SK-N-SH (cell line): ENCODE measurements at regions not wholly inside any gene's neighbourhood (a gene's known extent, or its start where the extent isn't known, plus 50 kb on each side); places are given as distances from the start of the nearest gene placed in this dataset.

Experiments
- CTCF ChIA-PET: fragments of 300-600, 350-600 bp; formaldehyde crosslinking; extraction: SDS; loops from one replicate; lab custom pipeline; 2021; lab: Yijun Ruan, JAX
- POLR2A ChIA-PET: fragments of 350-600 bp; sonication (Branson Sonifier 250); formaldehyde crosslinking; extraction: SDS; loops from one replicate; lab custom pipeline; 2020; ENCODE audit warnings: antibody characterized with exemption, inconsistent platforms; lab: Yijun Ruan, JAX
- DNase-seq: peaks from one replicate; pipeline ENCODE4 v3.0.0; 2012
- H2AFZ ChIP-seq: fragments of 200-600 bp; sonication (generic); 2 replicates; pipeline ENCODE4 v1.8.1; 2016; ENCODE audit warnings: antibody characterized with exemption, mild to moderate bottlenecking, low read depth
- H3F3A ChIP-seq: fragments of 200-600 bp; sonication (generic); replicated peaks from 2 replicates; pipeline ENCODE3; 2016; ENCODE audit warnings: antibody characterized with exemption, mild to moderate bottlenecking; ENCODE audit not compliant: insufficient read depth
- H3K27ac ChIP-seq, 2 experiments: fragments of 200-500 bp in 1 of 2; fragments of 200-600 bp in 1 of 2; sonication (Bioruptor generic) in 1 of 2; sonication (generic), shearing (Covaris generic) in 1 of 2; 2 replicates each; pipeline versions ENCODE4 v1.5.1 to v1.6.1; 2014 to 2016; ENCODE audit warnings: low read depth in 2 of 2, inconsistent platforms in 1 of 2, low read length in 1 of 2, mild to moderate bottlenecking in 1 of 2, mixed read lengths in 1 of 2
- H3K27me3 ChIP-seq: fragments of 200-600 bp; sonication (generic), shearing (Covaris generic); 2 replicates; pipeline ENCODE4 v1.6.1; 2016; ENCODE audit warnings: mixed run types; ENCODE audit not compliant: insufficient read depth
- H3K36me3 ChIP-seq, 2 experiments: fragments of 200-500 bp in 1 of 2; fragments of 200-600 bp in 1 of 2; sonication (Bioruptor generic) in 1 of 2; sonication (generic) in 1 of 2; replicated peaks in 1 of 2; 2 replicates each; pipeline versions ENCODE3 to v1.5.1; 2014 to 2016; ENCODE audit warnings: low read length in 1 of 2, mild to moderate bottlenecking in 1 of 2; ENCODE audit not compliant: insufficient read depth in 2 of 2, control insufficient read depth in 1 of 2
- H3K4me1 ChIP-seq, 2 experiments: fragments of 200-500 bp in 1 of 2; fragments of 200-600 bp in 1 of 2; sonication (Bioruptor generic) in 1 of 2; sonication (generic), shearing (Covaris generic) in 1 of 2; 2 replicates each; pipeline versions ENCODE4 v1.5.1 to v1.6.1; 2014 to 2016; ENCODE audit warnings: low read depth in 1 of 2, low read length in 1 of 2, mixed run types in 1 of 2; ENCODE audit not compliant: insufficient read depth in 2 of 2, control insufficient read depth in 1 of 2
- H3K4me2 ChIP-seq: fragments of 200-600 bp; sonication (generic), shearing (Covaris generic); 2 replicates; pipeline ENCODE4 v1.6.1; 2017; ENCODE audit warnings: mixed run types
- H3K4me3 ChIP-seq, 2 experiments: fragments of 200-500 bp in 1 of 2; fragments of 200-600 bp in 1 of 2; sonication (Bioruptor generic) in 1 of 2; sonication (generic), shearing (Covaris generic) in 1 of 2; 2 replicates each; pipeline versions ENCODE4 v1.5.1 to v1.8.1; 2014 to 2016; ENCODE audit warnings: low read depth in 2 of 2, inconsistent platforms in 1 of 2, low read length in 1 of 2, mild to moderate bottlenecking in 1 of 2, mixed read lengths in 1 of 2, moderate library complexity in 1 of 2
- H3K79me2 ChIP-seq: fragments of 200-600 bp; sonication (generic); 2 replicates; pipeline ENCODE4 v1.8.1; 2017; ENCODE audit warnings: mild to moderate bottlenecking; ENCODE audit not compliant: insufficient read depth
- H3K9ac ChIP-seq: fragments of 200-600 bp; sonication (generic); 2 replicates; pipeline ENCODE4 v1.6.1; 2017; ENCODE audit warnings: mixed run types
- H3K9me2 ChIP-seq: fragments of 200-600 bp; sonication (generic); 2 replicates; pipeline ENCODE4 v1.6.1; 2017; ENCODE audit warnings: mixed run types
- H3K9me3 ChIP-seq: fragments of 200-600 bp; sonication (generic); 2 replicates; pipeline ENCODE4 v1.6.1; 2017; ENCODE audit warnings: mixed run types, mild to moderate bottlenecking, moderate library complexity
- H4K20me1 ChIP-seq: fragments of 200-600 bp; sonication (generic); 2 replicates; pipeline ENCODE4 v1.6.1; 2017; ENCODE audit warnings: mild to moderate bottlenecking, mixed run types; ENCODE audit not compliant: insufficient read depth
- CHD2 ChIP-seq: fragments of 150-350 bp; IDR thresholded peaks from 2 replicates; pipeline ENCODE4 v1.6.1; 2018; ENCODE audit warnings: low read length; ENCODE audit not compliant: partially characterized antibody
- ELF1 ChIP-seq: IDR thresholded peaks from 2 replicates; pipeline ENCODE4 v1.4.0; 2012
- EP300 ChIP-seq, 2 experiments: IDR thresholded peaks; 2 replicates each; pipeline versions ENCODE4 v1.4.0 to v1.6.1; 2012; ENCODE audit warnings: borderline replicate concordance in 1 of 2, low read depth in 1 of 2, low read length in 1 of 2
- FOSL2 ChIP-seq: IDR thresholded peaks from 2 replicates; pipeline ENCODE4 v1.4.0; 2012; ENCODE audit warnings: low read depth, mild to moderate bottlenecking, moderate library complexity, borderline replicate concordance
- FOXJ3 ChIP-seq: sonication (generic); formaldehyde crosslinking; IDR thresholded peaks from 2 replicates; pipeline ENCODE4 v1.5.1; 2020; ENCODE audit warnings: mild to moderate bottlenecking, missing genetic modification reagents
- JUND ChIP-seq: IDR thresholded peaks from 2 replicates; pipeline ENCODE4 v1.4.0; 2012
- NFIC ChIP-seq: IDR thresholded peaks from 2 replicates; pipeline ENCODE4 v1.4.0; 2012; ENCODE audit warnings: borderline replicate concordance
- NRF1 ChIP-seq: IDR thresholded peaks from 2 replicates; pipeline ENCODE4 v1.6.1; 2012; ENCODE audit warnings: low read depth, mild to moderate bottlenecking, low read length
- POLR2AphosphoS5 ChIP-seq: IDR thresholded peaks from 2 replicates; pipeline ENCODE4 v1.6.1; 2012; ENCODE audit warnings: low read depth, low read length
- RXRA ChIP-seq: IDR thresholded peaks from 2 replicates; pipeline ENCODE4 v1.4.0; 2012; ENCODE audit warnings: low read depth, mild to moderate bottlenecking, borderline replicate concordance
- SIN3A ChIP-seq: IDR thresholded peaks from 2 replicates; pipeline ENCODE4 v1.6.1; 2012; ENCODE audit warnings: low read depth, mild to moderate bottlenecking, low read length, moderate library complexity, borderline replicate concordance
- SMC3 ChIP-seq: IDR thresholded peaks from 2 replicates; pipeline ENCODE4 v1.6.1; 2012; ENCODE audit warnings: low read depth, low read length, improper control_type of control experiment
- TCF12 ChIP-seq: IDR thresholded peaks from 2 replicates; pipeline ENCODE4 v1.4.0; 2012
- TEAD4 ChIP-seq: IDR thresholded peaks from 2 replicates; pipeline ENCODE4 v1.4.0; 2012; ENCODE audit warnings: mild to moderate bottlenecking, borderline replicate concordance; ENCODE audit not compliant: insufficient read depth
- TF ChIP-seq, protein P1 (sequence below): fragments of 150-350 bp; IDR thresholded peaks from 2 replicates; pipeline ENCODE4 v1.6.1; 2016; ENCODE audit warnings: mild to moderate bottlenecking, low read depth, low read length
- TF ChIP-seq, protein P2 (sequence below): IDR thresholded peaks from 2 replicates; pipeline ENCODE4 v1.4.0; 2012; ENCODE audit warnings: low read depth
- TF ChIP-seq, protein P3 (sequence below): IDR thresholded peaks from 2 replicates; pipeline ENCODE4 v1.6.1; 2012; ENCODE audit warnings: mild to moderate bottlenecking, low read depth, low read length, moderate library complexity
- TF ChIP-seq, protein P4 (sequence below): fragments of 200-600 bp; sonication (generic); IDR thresholded peaks from 2 replicates; pipeline ENCODE4 v1.6.1; 2017; ENCODE audit warnings: antibody characterized with exemption, mild to moderate bottlenecking, moderate library complexity

DNA sequence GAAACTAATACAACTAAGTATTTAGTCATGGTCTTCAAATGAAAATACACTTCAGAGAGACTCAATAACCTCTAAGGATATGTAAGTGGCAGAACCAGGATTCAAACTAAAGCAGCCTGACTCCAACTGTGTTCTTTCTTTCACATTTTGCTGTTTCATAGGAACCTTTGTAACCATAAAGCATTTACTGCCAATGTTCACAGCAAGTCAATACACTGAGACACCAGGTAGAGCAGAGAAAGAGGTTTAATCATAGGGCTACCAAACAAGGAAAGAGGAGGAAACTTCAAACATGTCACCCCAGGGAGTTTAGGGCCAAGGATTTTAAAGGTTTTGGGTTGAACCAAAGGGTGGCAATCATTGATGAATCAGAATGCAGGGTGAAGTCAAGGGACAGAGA is 263.1 kb upstream of the PTGER4 start:
- Histone ChIP-seq H3K36me3 (no peaks in the 10 kb centered on the region), H3K4me3 (no peak overlapping the region), H3K27me3 (no peaks in the 10 kb centered on the region), H3K79me2 (no peaks in the 10 kb centered on the region), H3F3A (no peaks in the 10 kb centered on the region), H3K4me1 (no peaks in the 10 kb centered on the region), H2AFZ (no peak overlapping the region), H3K27ac (no peak overlapping the region), H4K20me1 (no peaks in the 10 kb centered on the region), H3K4me2 (no peak overlapping the region), H3K9ac (no peak overlapping the region), H3K9me3 (no peaks in the 10 kb centered on the region), H3K9me2 (no peaks in the 10 kb centered on the region; the same call in 1 of the 2 replicates)
- TF ChIP-seq TCF12 (no peak), POLR2AphosphoS5 (no peak)
- CTCF ChIA-PET, result no interaction called here
- POLR2A ChIA-PET, result no interaction called here
- DNase-seq, result no peak

DNA sequence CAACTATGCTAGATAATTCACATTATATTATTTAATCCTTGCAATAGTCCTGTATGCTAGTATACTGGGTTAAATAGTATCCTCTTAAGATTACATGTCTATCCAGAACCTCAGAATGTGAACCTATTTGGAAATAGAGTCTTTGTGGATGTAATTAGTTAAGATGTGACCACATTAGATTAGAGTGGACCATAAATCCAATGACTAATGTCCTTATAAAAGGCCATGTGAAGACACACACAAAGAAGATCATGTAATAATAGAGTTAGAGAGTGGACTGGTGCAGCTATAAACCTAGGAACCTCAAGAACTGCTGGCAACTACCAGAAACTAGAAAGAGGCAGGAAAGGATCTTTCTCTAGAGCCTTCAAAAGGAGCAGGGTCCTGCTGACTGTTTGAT is 263.6 kb upstream of the PTGER4 start:
- no peaks in the 10 kb centered on the region for H3K4me1 ChIP-seq
- ChIA-PET CTCF (no interaction called here), POLR2A (no interaction called here)
- no peak for DNase-seq
- no peaks in the 10 kb centered on the region for H3K79me2 ChIP-seq
- no peak overlapping the region for H2AFZ ChIP-seq
- H3K27ac ChIP-seq, result no peak overlapping the region
- H4K20me1 ChIP-seq, result no peaks in the 10 kb centered on the region
- H3K9me3 ChIP-seq, result no peaks in the 10 kb centered on the region
- no peak overlapping the region for H3K4me3 ChIP-seq
- H3K9ac ChIP-seq, result no peak overlapping the region
- no peaks in the 10 kb centered on the region for H3F3A ChIP-seq
- H3K27me3 ChIP-seq, result no peaks in the 10 kb centered on the region
- no peak overlapping the region for H3K4me2 ChIP-seq
- TF ChIP-seq RXRA, result no peak
- TF ChIP-seq TEAD4, result no peak
- TF ChIP-seq NFIC, result no peak
- TF ChIP-seq, protein P1, sequence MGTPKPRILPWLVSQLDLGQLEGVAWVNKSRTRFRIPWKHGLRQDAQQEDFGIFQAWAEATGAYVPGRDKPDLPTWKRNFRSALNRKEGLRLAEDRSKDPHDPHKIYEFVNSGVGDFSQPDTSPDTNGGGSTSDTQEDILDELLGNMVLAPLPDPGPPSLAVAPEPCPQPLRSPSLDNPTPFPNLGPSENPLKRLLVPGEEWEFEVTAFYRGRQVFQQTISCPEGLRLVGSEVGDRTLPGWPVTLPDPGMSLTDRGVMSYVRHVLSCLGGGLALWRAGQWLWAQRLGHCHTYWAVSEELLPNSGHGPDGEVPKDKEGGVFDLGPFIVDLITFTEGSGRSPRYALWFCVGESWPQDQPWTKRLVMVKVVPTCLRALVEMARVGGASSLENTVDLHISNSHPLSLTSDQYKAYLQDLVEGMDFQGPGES, result no peak
- no peak for TF ChIP-seq EP300 (IDR thresholded peaks at IDR 0.05; ENCODE audit: borderline replicate concordance in 1 of 2, low read depth in 1 of 2, low read length in 1 of 2)
- TF ChIP-seq JUND, result no peak
- TF ChIP-seq, protein P2, sequence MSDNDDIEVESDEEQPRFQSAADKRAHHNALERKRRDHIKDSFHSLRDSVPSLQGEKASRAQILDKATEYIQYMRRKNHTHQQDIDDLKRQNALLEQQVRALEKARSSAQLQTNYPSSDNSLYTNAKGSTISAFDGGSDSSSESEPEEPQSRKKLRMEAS, result no peak
- TF ChIP-seq SIN3A, result no peak
- no peak for TF ChIP-seq CHD2
- TF ChIP-seq FOXJ3, result no peak
- TF ChIP-seq SMC3, result no peak
- no peak for TF ChIP-seq TCF12
- no peak for TF ChIP-seq NRF1
- no peak for TF ChIP-seq POLR2AphosphoS5
- TF ChIP-seq, protein P3, sequence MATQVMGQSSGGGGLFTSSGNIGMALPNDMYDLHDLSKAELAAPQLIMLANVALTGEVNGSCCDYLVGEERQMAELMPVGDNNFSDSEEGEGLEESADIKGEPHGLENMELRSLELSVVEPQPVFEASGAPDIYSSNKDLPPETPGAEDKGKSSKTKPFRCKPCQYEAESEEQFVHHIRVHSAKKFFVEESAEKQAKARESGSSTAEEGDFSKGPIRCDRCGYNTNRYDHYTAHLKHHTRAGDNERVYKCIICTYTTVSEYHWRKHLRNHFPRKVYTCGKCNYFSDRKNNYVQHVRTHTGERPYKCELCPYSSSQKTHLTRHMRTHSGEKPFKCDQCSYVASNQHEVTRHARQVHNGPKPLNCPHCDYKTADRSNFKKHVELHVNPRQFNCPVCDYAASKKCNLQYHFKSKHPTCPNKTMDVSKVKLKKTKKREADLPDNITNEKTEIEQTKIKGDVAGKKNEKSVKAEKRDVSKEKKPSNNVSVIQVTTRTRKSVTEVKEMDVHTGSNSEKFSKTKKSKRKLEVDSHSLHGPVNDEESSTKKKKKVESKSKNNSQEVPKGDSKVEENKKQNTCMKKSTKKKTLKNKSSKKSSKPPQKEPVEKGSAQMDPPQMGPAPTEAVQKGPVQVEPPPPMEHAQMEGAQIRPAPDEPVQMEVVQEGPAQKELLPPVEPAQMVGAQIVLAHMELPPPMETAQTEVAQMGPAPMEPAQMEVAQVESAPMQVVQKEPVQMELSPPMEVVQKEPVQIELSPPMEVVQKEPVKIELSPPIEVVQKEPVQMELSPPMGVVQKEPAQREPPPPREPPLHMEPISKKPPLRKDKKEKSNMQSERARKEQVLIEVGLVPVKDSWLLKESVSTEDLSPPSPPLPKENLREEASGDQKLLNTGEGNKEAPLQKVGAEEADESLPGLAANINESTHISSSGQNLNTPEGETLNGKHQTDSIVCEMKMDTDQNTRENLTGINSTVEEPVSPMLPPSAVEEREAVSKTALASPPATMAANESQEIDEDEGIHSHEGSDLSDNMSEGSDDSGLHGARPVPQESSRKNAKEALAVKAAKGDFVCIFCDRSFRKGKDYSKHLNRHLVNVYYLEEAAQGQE, result no peak
- no peak for TF ChIP-seq ELF1
- no peak for TF ChIP-seq FOSL2
- TF ChIP-seq, protein P4, sequence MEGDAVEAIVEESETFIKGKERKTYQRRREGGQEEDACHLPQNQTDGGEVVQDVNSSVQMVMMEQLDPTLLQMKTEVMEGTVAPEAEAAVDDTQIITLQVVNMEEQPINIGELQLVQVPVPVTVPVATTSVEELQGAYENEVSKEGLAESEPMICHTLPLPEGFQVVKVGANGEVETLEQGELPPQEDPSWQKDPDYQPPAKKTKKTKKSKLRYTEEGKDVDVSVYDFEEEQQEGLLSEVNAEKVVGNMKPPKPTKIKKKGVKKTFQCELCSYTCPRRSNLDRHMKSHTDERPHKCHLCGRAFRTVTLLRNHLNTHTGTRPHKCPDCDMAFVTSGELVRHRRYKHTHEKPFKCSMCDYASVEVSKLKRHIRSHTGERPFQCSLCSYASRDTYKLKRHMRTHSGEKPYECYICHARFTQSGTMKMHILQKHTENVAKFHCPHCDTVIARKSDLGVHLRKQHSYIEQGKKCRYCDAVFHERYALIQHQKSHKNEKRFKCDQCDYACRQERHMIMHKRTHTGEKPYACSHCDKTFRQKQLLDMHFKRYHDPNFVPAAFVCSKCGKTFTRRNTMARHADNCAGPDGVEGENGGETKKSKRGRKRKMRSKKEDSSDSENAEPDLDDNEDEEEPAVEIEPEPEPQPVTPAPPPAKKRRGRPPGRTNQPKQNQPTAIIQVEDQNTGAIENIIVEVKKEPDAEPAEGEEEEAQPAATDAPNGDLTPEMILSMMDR, result no peak
- no peaks in the 10 kb centered on the region; the same call in 1 of the 2 replicates for H3K9me2 ChIP-seq
- H3K36me3 ChIP-seq, result no peaks in the 10 kb centered on the region
